ENCODE measurements at regions not wholly inside any gene's neighbourhood (a gene's known extent, or its start where the extent isn't known, plus 50 kb on each side); places are given as distances from the start of the nearest gene placed in this dataset.

DNA sequence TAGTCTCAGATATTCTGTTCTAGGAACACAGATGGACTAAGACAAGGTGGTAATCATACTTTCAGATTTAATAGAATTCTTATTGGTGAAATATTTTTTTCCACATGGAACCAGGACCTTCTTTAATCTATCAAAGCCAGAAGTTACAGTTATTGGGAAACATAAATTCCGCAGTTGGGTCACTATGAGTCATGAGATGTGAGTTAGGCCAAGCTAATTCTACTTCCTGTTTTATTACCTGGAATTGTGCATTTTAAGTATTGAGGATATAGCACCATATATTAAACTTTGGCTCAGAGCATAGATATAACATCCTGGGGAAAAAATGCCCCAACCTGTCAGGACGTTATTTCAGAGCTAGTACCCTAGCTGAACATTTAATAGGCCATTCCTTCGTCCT is 96.4 kb upstream of the P3H2 start:
- Mint-ChIP-seq H3K36me3 (ENCODE audit: insufficient read depth in 1 of 3, low read depth in 3 of 3) (peaks cover 0 to 25% (median 0%) of the 10 kb centered on the region in 3 experiments; a peak in 2 of 7 replicates), H3K27me3 (ENCODE audit: low read depth) (no peaks in the 10 kb centered on the region)

More for the DNA sequence above, 96.4 kb upstream of the P3H2 start:
- Mint-ChIP-seq H3K9me3 (peaks cover 10 to 11% of the 10 kb centered on the region in 2 experiments; a peak in 3 of 5 replicates), H3K4me3 (no peak overlapping the region), H3K4me1 (no peaks in the 10 kb centered on the region), H3K27ac (no peak overlapping the region)
- Histone ChIP-seq H3K14ac (ENCODE audit: insufficient read depth, low read length) (no peak overlapping the region), H3K23me2 (ENCODE audit: insufficient read length, low read depth, low read length, poor library complexity, severe bottlenecking) (no peaks in the 10 kb centered on the region), H4K91ac (ENCODE audit: insufficient read length, low read depth, low read length) (no peak overlapping the region), H3K4me1 (ENCODE audit: insufficient read depth, low read length) (no peaks in the 10 kb centered on the region), H3K23ac (ENCODE audit: insufficient read length, low read depth, low read length) (no peak overlapping the region), H2AFZ (ENCODE audit: low read length) (no peak overlapping the region), H4K5ac (ENCODE audit: insufficient read length, low read depth, low read length) (no peak overlapping the region), H4K20me1 (ENCODE audit: control insufficient read depth, insufficient read depth, insufficient read length) (no peaks in the 10 kb centered on the region), H2BK5ac (ENCODE audit: insufficient read length, low read length) (no peak overlapping the region), H3K9me3 (ENCODE audit: control insufficient read depth, low read depth, low read length) (no peaks in the 10 kb centered on the region), H3K18ac (ENCODE audit: insufficient read length, low read depth, low read length) (no peak overlapping the region), H3K56ac (ENCODE audit: insufficient read length, low read depth, low read length) (no peak overlapping the region), H4K8ac (replicated peaks; ENCODE audit: insufficient read length, low read depth, low read length) (no peak overlapping the region), H3K9ac (ENCODE audit: extremely low read depth, insufficient read length, low read length) (no peak overlapping the region), H3K4ac (ENCODE audit: low read depth, low read length) (no peak overlapping the region), H3K27me3 (ENCODE audit: insufficient read depth, low read length) (no peaks in the 10 kb centered on the region), H2BK15ac (ENCODE audit: low read depth, low read length) (no peak overlapping the region), H3K79me2 (ENCODE audit: insufficient read depth, low read length) (no peaks in the 10 kb centered on the region), H2AK5ac (ENCODE audit: insufficient read length, low read length) (no peak overlapping the region), H3K4me2 (ENCODE audit: insufficient read depth, insufficient read length, low read length) (no peak overlapping the region), H2BK12ac (ENCODE audit: insufficient read length, low read depth, low read length) (no peak overlapping the region), H2BK120ac (ENCODE audit: low read depth, low read length, poor library complexity, severe bottlenecking) (no peak overlapping the region), H3K27ac (ENCODE audit: insufficient read length, low read depth, low read length) (no peak overlapping the region), H3T11ph (ENCODE audit: low read length) (no peak overlapping the region), H3K79me1 (ENCODE audit: insufficient read depth, low read depth, low read length, poor library complexity, severe bottlenecking) (no peaks in the 10 kb centered on the region), H2BK20ac (ENCODE audit: low read depth, low read length, poor library complexity, severe bottlenecking) (no peak overlapping the region)
- DNase-seq = no peak
- WGBS (ENCODE audit: extremely low coverage, insufficient read length, low lambda C conversion rate) = no CpG with 5 or more reads among the region's 3 CpGs
- TF ChIP-seq CTCF (conservative IDR thresholded peaks at IDR 0.05) = no peak

Data from H9 (cell line).